Fibroblast of lung (primary cell): ENCODE measurements at regions not wholly inside any gene's neighbourhood (a gene's known extent, or its start where the extent isn't known, plus 50 kb on each side); places are given as distances from the start of the nearest gene placed in this dataset.

Experiments
- CTCF ChIP-seq, 2 donors: IDR thresholded peaks in 1 of 2; conservative IDR thresholded peaks in 1 of 2; 1 replicate in 1 of 2; 2 replicates in 1 of 2; pipeline ENCODE4 v1.5.1; 2011 to 2012; ENCODE audit warnings: low read length in 2 of 2, control low read depth in 1 of 2, inconsistent platforms in 1 of 2, low read depth in 1 of 2, mild to moderate bottlenecking in 1 of 2
- EZH2 ChIP-seq: IDR thresholded peaks from 2 replicates; pipeline ENCODE4 v1.5.1; 2012; ENCODE audit warnings: low read length, control low read depth, mild to moderate bottlenecking; ENCODE audit errors: missing control alignments

GRCh38 chr12:104827587-104827986, 130.5 kb downstream of the SLC41A2 start:
- TF ChIP-seq CTCF (conservative IDR thresholded peaks at IDR 0.05 in 1 of 2, IDR thresholded peaks at IDR 0.05 in 1 of 2; ENCODE audit: low read depth in 1 of 2, low read length in 2 of 2) = peak; percentile 19 to 56
- TF ChIP-seq EZH2 = no peak
